Fibroblast of mammary gland (primary cell): ENCODE measurements at regions not wholly inside any gene's neighbourhood (a gene's known extent, or its start where the extent isn't known, plus 50 kb on each side); places are given as distances from the start of the nearest gene placed in this dataset.

Source experiments
- DNase-seq: peaks from one replicate; pipeline ENCODE4 v3.0.0-alpha.2; 2010; ENCODE audit warnings: low read depth
- H3K4me3 ChIP-seq: 2 replicates; pipeline ENCODE4 v1.5.1; 2011; ENCODE audit warnings: low read depth, mild to moderate bottlenecking, low read length, moderate library complexity; ENCODE audit not compliant: control insufficient read depth
- CTCF ChIP-seq: conservative IDR thresholded peaks from 2 replicates; pipeline ENCODE4 v1.5.1; 2011; ENCODE audit warnings: low read depth, low read length, inconsistent platforms; ENCODE audit not compliant: control insufficient read depth, insufficient read depth

- no peak for TF ChIP-seq CTCF
- H3K4me3 ChIP-seq = no peak overlapping the region
- DNase-seq = no peak
Measured at GRCh38 chr7:13014011-13014410, 326.6 kb downstream of the ARL4A start.

DNA sequence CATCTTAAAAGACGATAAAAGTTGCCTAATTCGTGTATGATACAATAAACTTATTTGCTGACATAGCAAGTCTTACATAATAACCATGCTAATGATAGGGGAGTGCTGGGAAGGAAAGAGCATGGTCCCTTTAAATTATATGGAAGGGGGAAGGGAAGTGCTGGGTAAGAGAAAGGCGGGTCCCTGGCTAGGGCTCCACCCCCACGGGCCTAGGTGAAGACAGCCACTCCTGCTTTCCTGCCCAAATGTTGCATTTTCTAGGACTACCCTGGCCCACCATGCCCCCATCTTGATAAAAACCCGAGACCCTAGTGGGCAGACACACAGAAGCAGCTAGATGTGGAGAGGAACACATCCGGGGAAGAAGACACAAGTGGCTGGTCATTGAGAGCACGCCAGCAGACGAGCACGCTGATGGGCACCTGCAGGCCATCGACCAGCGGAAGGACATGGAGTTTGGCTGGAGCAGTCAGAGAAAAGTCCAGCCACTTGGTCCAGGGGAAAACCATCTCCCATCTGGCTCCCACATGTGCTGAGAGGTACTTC is 328.7 kb downstream of the ARL4A start:
- peak; percentile 41 for DNase-seq
- H3K4me3 ChIP-seq = no peak overlapping the region
- TF ChIP-seq CTCF = no peak

DNA sequence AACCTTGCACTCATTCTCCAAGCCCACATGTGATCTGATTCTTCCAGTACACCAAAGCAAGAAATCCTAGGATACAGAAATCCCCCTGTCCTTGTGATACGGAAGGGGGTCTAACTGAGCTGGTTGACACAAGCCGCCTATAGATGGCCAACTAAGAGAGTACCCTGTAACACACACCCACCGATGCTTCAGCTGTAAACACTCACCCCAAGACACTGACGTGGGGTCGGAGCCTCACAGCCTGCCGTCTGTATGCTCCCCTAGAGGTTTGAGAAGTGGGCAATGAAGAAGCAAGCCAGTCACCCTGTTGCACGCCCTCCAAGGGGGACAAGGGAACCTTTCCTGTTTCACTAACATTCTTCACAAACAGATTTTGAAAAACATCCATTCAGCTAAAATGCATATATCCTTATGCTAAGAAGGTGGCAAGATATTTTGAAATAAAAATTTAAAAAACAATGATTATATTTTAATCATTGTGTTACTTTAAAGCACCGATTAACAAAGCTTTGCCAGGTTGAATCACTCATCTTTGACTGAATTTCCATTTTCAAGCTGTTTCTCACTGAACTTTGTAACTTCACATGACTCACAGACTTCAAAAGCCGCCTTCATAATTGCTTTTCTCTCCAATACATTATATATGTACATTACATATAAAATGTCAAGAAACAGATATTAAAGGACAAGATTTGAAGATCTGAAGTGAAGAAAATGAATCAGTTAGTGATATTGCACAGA is 329.3 kb downstream of the ARL4A start:
- DNase-seq = peak; percentile 67
- no peak for TF ChIP-seq CTCF
- H3K4me3 ChIP-seq = no peak overlapping the region

DNA sequence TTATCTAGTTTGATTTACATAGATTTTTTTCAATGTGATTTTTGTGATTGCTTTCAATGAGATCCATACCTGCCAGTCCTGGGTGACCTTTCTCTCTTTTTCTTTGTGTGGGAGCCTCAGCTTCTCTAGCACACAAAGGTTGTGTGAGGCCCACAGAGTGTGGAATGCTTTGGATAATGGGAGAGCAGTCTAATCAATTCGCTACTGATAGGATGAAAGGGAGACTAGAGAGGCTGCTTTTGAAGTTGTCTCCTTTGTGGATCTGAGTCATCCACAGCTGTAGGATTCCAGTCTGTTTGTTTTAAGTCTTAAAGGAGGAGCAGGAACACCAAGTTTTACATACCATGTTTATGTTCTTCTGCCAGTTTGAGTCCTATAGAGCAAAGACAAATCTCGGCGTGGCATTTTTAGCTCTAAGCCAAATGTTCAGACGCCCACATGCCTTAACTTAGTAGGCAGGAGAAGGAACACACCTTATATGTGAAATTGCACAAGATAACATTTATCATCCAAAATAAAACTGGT is 330.0 kb downstream of the ARL4A start:
- DNase-seq = peak; percentile 79
- no peak for TF ChIP-seq CTCF

GRCh38 chr7:13017881-13018280 is 330.4 kb downstream of the ARL4A start:
- no peak for TF ChIP-seq CTCF
- no peak overlapping the region for H3K4me3 ChIP-seq
- DNase-seq = peak; percentile 21

More for the DNA sequence above, 330.0 kb downstream of the ARL4A start:
- no peak overlapping the region for H3K4me3 ChIP-seq

DNA sequence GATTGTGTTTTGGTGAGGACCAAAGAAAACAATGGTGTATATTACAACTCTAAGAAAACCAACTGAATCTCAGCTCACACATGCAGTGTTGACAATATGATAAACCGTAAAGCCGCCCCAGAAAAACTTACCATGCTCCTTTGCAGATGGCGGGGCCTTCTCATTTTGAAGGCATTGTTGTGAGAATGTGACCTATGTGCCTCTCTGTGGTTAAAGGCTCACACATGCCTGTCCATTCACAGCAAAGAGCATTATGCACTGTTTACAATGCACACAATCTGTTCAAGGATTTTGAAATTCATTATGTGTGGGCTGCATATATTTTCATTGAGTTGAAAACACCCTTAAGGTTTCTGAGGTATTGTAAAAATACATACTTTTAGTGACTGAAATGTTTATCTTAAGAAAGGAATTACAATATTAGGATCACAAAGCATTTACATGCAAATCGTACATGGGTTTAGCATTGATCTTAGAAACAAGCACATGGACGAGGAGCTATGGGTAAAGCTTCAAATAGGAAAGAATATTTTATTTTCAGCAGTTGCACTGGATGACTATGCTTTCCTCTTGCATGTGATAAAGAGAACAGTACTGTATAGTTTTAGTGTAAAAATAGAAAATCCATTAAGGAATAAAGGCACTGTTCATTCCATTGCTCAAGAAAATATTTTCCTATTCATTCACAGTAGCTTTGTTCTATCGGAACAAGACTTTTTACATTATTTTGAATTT is 334.3 kb downstream of the ARL4A start:
- no peak for TF ChIP-seq CTCF
- no peak for DNase-seq
- H3K4me3 ChIP-seq = no peak overlapping the region
